ENCODE measurements at regions not wholly inside any gene's neighbourhood (a gene's known extent, or its start where the extent isn't known, plus 50 kb on each side); places are given as distances from the start of the nearest gene placed in this dataset.

GRCh38 chr15:88331291-88331690 is 74.8 kb upstream of the NTRK3 start:
- peak in 3 of 6 experiments; percentile 10 to 30 (median 22) for TF ChIP-seq CTCF (IDR thresholded peaks at IDR 0.05)
- no peak for TF ChIP-seq POLR2A (IDR thresholded peaks at IDR 0.05)

Measured in adrenal gland (tissue), 5 donors.